ENCODE measurements at regions not wholly inside any gene's neighbourhood (a gene's known extent, or its start where the extent isn't known, plus 50 kb on each side); places are given as distances from the start of the nearest gene placed in this dataset.

DNA sequence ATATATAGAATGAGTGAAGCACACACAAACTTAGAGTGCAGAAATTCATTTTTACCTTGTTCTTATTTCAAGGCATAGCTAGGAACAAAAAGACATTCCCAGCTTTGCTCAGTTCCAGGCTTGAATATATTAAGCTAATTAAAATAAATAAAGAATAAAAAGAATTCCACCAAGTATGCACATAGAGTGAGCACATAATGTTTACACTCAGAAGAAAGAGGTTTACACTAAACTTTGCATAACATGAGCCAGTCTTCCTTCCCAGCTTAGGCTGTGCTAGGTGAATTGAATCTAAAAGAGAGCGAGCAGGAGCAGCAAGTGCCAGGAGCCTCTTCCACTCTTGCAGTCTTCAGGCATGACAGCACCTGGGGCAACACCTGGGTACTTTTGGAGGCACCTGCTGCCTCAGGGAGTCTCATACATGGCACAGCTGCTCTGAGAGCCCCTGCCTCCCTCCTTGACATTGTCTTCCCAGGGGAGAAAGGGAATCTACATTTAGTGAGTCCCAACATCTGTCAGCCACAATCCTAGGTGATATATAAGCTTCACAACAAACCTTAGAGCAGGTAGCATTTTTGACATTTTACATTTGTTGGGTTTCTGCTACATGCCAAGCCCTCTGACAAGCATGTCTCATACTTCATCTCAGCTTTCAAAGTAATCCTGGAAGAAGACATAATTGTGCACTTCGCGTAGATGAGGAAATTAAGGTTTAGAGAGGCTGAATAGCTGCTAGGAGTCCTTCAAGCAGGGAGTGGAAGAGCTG lies 732.7 kb upstream of the TENM4 start:
- TF ChIP-seq, protein P1, sequence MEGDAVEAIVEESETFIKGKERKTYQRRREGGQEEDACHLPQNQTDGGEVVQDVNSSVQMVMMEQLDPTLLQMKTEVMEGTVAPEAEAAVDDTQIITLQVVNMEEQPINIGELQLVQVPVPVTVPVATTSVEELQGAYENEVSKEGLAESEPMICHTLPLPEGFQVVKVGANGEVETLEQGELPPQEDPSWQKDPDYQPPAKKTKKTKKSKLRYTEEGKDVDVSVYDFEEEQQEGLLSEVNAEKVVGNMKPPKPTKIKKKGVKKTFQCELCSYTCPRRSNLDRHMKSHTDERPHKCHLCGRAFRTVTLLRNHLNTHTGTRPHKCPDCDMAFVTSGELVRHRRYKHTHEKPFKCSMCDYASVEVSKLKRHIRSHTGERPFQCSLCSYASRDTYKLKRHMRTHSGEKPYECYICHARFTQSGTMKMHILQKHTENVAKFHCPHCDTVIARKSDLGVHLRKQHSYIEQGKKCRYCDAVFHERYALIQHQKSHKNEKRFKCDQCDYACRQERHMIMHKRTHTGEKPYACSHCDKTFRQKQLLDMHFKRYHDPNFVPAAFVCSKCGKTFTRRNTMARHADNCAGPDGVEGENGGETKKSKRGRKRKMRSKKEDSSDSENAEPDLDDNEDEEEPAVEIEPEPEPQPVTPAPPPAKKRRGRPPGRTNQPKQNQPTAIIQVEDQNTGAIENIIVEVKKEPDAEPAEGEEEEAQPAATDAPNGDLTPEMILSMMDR (IDR thresholded peaks at IDR 0.05): no peak
- no peak for DNase-seq (ENCODE audit: low spot score)
- H3K27ac ChIP-seq: no peak overlapping the region

DNA sequence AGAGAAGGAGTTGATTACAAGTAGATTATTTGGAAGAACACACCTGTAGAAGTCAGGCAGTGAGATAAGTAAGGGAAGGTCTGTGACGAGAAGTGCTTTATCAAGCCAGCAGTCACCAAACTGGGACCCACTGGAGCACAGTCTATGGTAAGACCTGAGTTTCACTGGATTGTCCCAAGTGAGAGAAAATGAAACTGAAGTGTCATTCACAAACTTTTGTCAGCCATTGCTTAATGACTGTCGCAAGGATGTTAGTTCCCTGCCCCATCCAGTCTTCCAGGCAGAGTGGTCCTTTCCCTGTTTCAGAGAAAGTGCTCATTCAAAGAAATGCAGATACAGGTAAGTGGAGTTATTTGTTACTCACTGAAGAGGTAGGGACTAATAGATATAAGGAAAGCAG lies 728.0 kb upstream of the TENM4 start:
- TF ChIP-seq, protein P1 (IDR thresholded peaks at IDR 0.05): no peak
- no peak overlapping the region for H3K27ac ChIP-seq
- no peak for DNase-seq (ENCODE audit: low spot score)

More for the DNA sequence above, 732.7 kb upstream of the TENM4 start:
- no peak overlapping the region for H3K4me3 ChIP-seq

DNA sequence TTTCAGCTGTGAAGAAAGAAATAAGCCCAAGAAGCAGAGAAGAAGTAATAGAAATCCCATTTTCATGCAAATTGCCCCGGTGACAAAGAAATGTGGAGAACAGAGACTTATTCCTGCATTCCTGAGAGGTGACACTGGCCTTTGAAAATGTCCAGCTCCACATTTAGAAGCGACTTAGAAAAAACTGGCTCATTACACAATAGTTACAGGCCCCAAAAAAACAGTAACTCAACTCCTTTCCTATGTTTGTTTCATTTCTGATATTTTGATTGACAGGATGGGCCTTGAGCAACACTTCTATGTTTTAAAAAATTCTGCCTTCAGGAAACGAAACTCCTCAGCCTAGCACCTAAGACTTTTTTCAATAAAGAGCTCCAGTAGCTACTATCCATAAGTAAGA lies 726.9 kb upstream of the TENM4 start:
- no peak for DNase-seq (ENCODE audit: low spot score)
- no peak overlapping the region for H3K27ac ChIP-seq
- H3K4me3 ChIP-seq: no peak overlapping the region
- TF ChIP-seq, protein P1 (IDR thresholded peaks at IDR 0.05): no peak

More for the DNA sequence above, 728.0 kb upstream of the TENM4 start:
- H3K4me3 ChIP-seq: no peak overlapping the region

DNA sequence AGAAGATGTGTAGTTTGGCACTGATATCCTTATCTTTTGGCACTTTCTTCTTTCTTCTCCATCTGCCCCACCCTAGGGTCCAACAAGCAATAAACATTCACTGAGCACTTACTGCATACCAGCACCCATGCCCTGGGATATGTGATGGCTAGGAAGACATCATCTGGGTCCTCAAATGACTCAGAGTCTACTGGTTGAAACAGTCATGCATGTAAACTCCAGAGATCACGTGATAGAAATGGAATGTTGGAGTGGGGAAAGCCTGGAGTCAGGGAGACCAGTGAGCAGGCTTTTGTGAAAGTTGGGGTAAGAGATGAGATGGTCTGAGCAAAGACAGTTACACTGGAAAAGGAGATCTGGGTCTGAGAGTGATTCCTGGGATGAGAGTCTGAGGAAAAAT lies 724.9 kb upstream of the TENM4 start:
- TF ChIP-seq, protein P1 (IDR thresholded peaks at IDR 0.05): no peak

DNA sequence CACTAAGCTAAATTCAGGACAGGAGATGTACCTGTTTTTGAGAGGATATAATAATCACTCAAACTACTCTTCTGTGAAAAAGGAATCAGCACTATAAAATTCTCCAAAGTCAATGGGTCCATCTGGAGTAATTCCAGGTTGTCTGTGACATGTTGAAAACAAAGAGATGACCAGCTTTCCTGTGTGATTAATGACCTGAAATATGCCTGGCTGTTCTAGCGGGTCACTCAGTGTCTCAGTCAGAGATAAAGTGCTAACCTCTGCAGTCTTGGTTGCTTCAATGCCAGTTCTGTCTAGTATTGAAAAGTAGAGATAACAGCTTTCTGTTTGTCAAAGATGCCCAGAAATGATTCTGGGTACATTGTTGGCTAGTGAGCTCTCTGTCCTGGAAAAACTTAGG lies 722.6 kb upstream of the TENM4 start:
- TF ChIP-seq, protein P1 (IDR thresholded peaks at IDR 0.05): no peak
- no peak for DNase-seq (ENCODE audit: low spot score)

More for the DNA sequence above, 724.9 kb upstream of the TENM4 start:
- Histone ChIP-seq H3K4me3 (no peak overlapping the region), H3K27ac (no peak overlapping the region)
- DNase-seq (ENCODE audit: low spot score): no peak

DNA sequence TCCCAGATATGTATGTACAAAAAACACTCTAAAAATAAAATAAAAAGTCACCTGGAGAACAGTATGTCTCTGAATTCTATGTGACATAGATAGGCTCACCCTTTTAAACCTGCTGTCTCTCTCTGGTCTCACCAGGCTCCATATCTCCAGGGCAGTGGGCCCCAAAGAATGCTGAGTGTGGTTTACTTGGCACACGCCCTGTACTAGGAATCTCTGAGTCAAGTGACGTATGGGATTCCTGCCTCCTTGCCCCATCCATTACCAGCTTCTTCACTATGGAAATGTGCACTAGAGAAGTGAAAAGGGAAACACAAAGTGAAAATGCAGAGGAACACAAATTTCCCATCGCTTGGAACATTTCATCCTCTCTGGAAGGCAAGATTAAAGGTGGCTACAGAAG lies 722.2 kb upstream of the TENM4 start:
- Histone ChIP-seq H3K4me3 (no peak overlapping the region), H3K27ac (no peak overlapping the region)
- TF ChIP-seq, protein P1 (IDR thresholded peaks at IDR 0.05): no peak
- no peak for DNase-seq (ENCODE audit: low spot score)

More for the DNA sequence above, 722.6 kb upstream of the TENM4 start:
- H3K27ac ChIP-seq: no peak overlapping the region
- H3K4me3 ChIP-seq: no peak overlapping the region

DNA sequence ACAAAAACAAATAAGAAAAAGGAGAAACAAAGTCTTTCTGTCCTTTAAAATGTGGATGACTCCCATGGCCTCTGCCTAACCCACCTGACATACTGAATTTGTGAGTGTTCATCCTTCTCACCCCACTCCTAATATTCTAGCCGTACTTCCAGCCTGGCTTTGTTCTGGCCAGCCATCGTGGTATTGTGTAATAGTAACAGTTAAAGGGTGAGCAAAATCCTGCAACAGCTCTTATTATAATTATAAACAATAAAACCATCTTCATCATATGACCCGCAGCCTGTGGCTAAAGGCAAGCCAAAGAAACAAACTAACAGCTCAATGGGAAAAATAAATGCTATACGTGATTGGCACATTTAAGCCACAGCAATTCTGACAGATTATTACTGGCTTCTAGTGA lies 721.6 kb upstream of the TENM4 start:
- no peak overlapping the region for H3K27ac ChIP-seq
- no peak overlapping the region for H3K4me3 ChIP-seq
- TF ChIP-seq, protein P1 (IDR thresholded peaks at IDR 0.05): no peak
- DNase-seq (ENCODE audit: low spot score): no peak

Measured in coronary artery (tissue), 2 donors.